Testis (tissue), 2 donors: ENCODE measurements at regions not wholly inside any gene's neighbourhood (a gene's known extent, or its start where the extent isn't known, plus 50 kb on each side); places are given as distances from the start of the nearest gene placed in this dataset.

Experiments used
- CTCF ChIP-seq, 3 experiments: fragments of 450-650 bp in 2 of 3; fragments of 200-600 bp in 1 of 3; sonication (generic) in 1 of 3; IDR thresholded peaks; one replicate each; pipeline ENCODE4 v1.5.1; 2016 to 2019; ENCODE audit warnings: antibody characterized with exemption in 3 of 3, mild to moderate bottlenecking in 2 of 3, moderate library complexity in 1 of 3
- POLR2A ChIP-seq: fragments of 450-650 bp; IDR thresholded peaks from one replicate; pipeline ENCODE4 v1.6.1; 2017; ENCODE audit warnings: antibody characterized with exemption, mild to moderate bottlenecking, moderate library complexity

DNA sequence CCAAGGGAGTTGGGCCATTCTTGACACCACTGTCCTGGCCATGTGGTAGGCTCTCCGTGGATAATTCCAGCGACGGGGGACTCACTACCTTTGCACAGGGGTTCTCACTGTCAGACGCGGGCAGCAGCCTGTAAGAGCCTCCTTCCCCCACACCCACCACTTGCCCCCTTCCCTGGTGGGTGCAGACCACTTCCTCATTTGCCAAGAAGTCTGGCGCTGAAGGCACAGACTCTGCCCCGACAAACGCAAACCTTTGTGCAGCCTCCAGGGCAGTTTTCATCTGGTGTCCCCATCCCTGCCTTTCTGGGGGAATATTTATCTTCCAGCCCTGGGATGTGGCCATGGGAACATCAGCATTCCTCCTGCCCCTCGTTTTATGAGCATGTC is 422.5 kb downstream of the SHANK2 start:
- TF ChIP-seq CTCF (IDR thresholded peaks at IDR 0.05) (no peak), POLR2A (no peak)
